ENCODE measurements at regions not wholly inside any gene's neighbourhood (a gene's known extent, or its start where the extent isn't known, plus 50 kb on each side); places are given as distances from the start of the nearest gene placed in this dataset.

GRCh38 chr15:98570119-98570518 lies 78.2 kb upstream of the IGF1R start:
- TF ChIP-seq ZNF70 (CRISPR knock-in tag; IDR thresholded peaks at IDR 0.05) = no peak
- no peak for TF ChIP-seq SNAI2 (CRISPR knock-in tag; IDR thresholded peaks at IDR 0.05)
- TF ChIP-seq, protein P1, sequence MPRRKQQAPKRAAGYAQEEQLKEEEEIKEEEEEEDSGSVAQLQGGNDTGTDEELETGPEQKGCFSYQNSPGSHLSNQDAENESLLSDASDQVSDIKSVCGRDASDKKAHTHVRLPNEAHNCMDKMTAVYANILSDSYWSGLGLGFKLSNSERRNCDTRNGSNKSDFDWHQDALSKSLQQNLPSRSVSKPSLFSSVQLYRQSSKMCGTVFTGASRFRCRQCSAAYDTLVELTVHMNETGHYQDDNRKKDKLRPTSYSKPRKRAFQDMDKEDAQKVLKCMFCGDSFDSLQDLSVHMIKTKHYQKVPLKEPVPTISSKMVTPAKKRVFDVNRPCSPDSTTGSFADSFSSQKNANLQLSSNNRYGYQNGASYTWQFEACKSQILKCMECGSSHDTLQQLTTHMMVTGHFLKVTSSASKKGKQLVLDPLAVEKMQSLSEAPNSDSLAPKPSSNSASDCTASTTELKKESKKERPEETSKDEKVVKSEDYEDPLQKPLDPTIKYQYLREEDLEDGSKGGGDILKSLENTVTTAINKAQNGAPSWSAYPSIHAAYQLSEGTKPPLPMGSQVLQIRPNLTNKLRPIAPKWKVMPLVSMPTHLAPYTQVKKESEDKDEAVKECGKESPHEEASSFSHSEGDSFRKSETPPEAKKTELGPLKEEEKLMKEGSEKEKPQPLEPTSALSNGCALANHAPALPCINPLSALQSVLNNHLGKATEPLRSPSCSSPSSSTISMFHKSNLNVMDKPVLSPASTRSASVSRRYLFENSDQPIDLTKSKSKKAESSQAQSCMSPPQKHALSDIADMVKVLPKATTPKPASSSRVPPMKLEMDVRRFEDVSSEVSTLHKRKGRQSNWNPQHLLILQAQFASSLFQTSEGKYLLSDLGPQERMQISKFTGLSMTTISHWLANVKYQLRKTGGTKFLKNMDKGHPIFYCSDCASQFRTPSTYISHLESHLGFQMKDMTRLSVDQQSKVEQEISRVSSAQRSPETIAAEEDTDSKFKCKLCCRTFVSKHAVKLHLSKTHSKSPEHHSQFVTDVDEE (CRISPR knock-in tag; IDR thresholded peaks at IDR 0.05) = no peak
- TF ChIP-seq CREB5 (CRISPR knock-in tag; IDR thresholded peaks at IDR 0.05; ENCODE audit: low read depth) = no peak
- ATAC-seq = no peak

GRCh38 chr15:98580572-98580971 lies 67.8 kb upstream of the IGF1R start:
- no peak for ATAC-seq
- TF ChIP-seq, protein P2, sequence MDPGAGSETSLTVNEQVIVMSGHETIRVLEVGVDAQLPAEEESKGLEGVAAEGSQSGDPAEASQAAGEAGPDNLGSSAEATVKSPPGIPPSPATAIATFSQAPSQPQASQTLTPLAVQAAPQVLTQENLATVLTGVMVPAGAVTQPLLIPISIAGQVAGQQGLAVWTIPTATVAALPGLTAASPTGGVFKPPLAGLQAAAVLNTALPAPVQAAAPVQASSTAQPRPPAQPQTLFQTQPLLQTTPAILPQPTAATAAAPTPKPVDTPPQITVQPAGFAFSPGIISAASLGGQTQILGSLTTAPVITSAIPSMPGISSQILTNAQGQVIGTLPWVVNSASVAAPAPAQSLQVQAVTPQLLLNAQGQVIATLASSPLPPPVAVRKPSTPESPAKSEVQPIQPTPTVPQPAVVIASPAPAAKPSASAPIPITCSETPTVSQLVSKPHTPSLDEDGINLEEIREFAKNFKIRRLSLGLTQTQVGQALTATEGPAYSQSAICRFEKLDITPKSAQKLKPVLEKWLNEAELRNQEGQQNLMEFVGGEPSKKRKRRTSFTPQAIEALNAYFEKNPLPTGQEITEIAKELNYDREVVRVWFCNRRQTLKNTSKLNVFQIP (CRISPR knock-in tag; IDR thresholded peaks at IDR 0.05; ENCODE audit: borderline replicate concordance, low read depth) = no peak
- no peak for TF ChIP-seq ISL1 (CRISPR knock-in tag; IDR thresholded peaks at IDR 0.05)

DNA sequence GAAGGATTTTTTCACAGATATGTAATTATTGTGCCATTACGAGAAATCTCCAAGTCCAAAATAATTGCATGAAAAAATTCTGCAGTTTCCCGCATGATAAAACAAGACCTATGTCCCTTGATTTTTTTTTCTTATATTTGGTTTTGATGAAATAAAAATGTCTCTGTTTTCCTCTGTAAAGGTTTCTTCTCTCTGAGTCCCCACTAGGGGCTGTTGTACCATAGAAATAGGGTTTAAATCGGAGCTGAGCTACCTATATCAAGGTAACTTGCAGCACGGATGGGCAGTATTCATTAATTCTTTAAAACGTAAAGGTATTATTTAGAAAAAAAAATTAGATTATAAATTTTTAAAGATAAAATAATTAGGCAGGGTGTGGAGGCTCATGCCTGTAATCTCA lies 66.6 kb upstream of the IGF1R start:
- TF ChIP-seq BACH2 (CRISPR knock-in tag; IDR thresholded peaks at IDR 0.05; ENCODE audit: borderline replicate concordance) (no peak), RARB (CRISPR knock-in tag; IDR thresholded peaks at IDR 0.05) (no peak), TOX (CRISPR knock-in tag; IDR thresholded peaks at IDR 0.05; ENCODE audit: borderline replicate concordance) (no peak), CSDC2 (CRISPR knock-in tag; IDR thresholded peaks at IDR 0.05) (no peak), ISL1 (CRISPR knock-in tag; IDR thresholded peaks at IDR 0.05) (no peak), ARNTL (CRISPR knock-in tag; IDR thresholded peaks at IDR 0.05; ENCODE audit: borderline replicate concordance, low read depth) (no peak), ESRRG (CRISPR knock-in tag; IDR thresholded peaks at IDR 0.05) (no peak), PPARA (CRISPR knock-in tag; IDR thresholded peaks at IDR 0.05; ENCODE audit: borderline replicate concordance) (no peak), ZNF70 (CRISPR knock-in tag; IDR thresholded peaks at IDR 0.05) (no peak), CSRNP3 (CRISPR knock-in tag; IDR thresholded peaks at IDR 0.05) (no peak), ZFP30 (CRISPR knock-in tag; IDR thresholded peaks at IDR 0.05) (no peak), CREB5 (CRISPR knock-in tag; IDR thresholded peaks at IDR 0.05; ENCODE audit: low read depth) (no peak), ZC3H10 (CRISPR knock-in tag; IDR thresholded peaks at IDR 0.05) (no peak), SNAI2 (CRISPR knock-in tag; IDR thresholded peaks at IDR 0.05) (no peak)
- TF ChIP-seq, protein P1 (CRISPR knock-in tag; IDR thresholded peaks at IDR 0.05) = no peak
- no peak for ATAC-seq
